ENCODE measurements at regions not wholly inside any gene's neighbourhood (a gene's known extent, or its start where the extent isn't known, plus 50 kb on each side); places are given as distances from the start of the nearest gene placed in this dataset.

GRCh38 chr1:147080671-147081394, 91.4 kb downstream of the PRKAB2 start:
- ChIA-PET POLR2A (interaction anchor here (1.2 kb wide), 1 partner anchor 39 kb away, joined by 3 read pairs; no protein-coding TSS in a partner anchor), CTCF (ENCODE audit: unreplicated experiment) (interaction anchor here (0.6 kb wide), 1 partner anchor 18 kb away, joined by 3 read pairs; no protein-coding TSS in a partner anchor)
- H3K9me3 ChIP-seq (ENCODE audit: low read length): no peaks in the 10 kb centered on the region

GRCh38 chr1:147080006-147080661, 92.1 kb downstream of the PRKAB2 start:
- Histone ChIP-seq H3K27ac (ENCODE audit: low read depth, low read length, poor library complexity, severe bottlenecking) (no peak overlapping the region), H3K4me2 (ENCODE audit: low read length) (no peak overlapping the region), H4K20me1 (ENCODE audit: insufficient read depth, low read length) (no peaks in the 10 kb centered on the region), H3K4me1 (ENCODE audit: insufficient read depth, low read length, poor library complexity, severe bottlenecking) (peaks cover 15% of the 10 kb centered on the region), H3K9me2 (ENCODE audit: insufficient read depth, low read length) (no peaks in the 10 kb centered on the region), H3K9me3 (ENCODE audit: low read length) (no peaks in the 10 kb centered on the region), H2AFZ (ENCODE audit: low read length) (no peak overlapping the region), H3K4me3 (ENCODE audit: low read depth, low read length, poor library complexity, severe bottlenecking) (no peak overlapping the region), H3K36me3 (ENCODE audit: insufficient read depth, low read length) (no peaks in the 10 kb centered on the region), H3K79me2 (ENCODE audit: insufficient read depth, low read depth, low read length) (no peaks in the 10 kb centered on the region)
- ChIA-PET POLR2A (interaction anchor here (1.2 kb wide), 1 partner anchor 39 kb away, joined by 3 read pairs; no protein-coding TSS in a partner anchor), CTCF (ENCODE audit: unreplicated experiment) (no interaction called here)
- TF ChIP-seq EZH2phosphoT487 (IDR thresholded peaks at IDR 0.05; ENCODE audit: borderline replicate concordance, low read depth, low read length) (no peak), CTCF (conservative IDR thresholded peaks at IDR 0.05; ENCODE audit: low read length) (no peak)
- DNase-seq (ENCODE audit: low spot score): no peak
- no TSS peak for BruUV-seq (replicated peaks)
- intact Hi-C loops (cut with micrococcal nuclease; ENCODE audit: unreplicated experiment): no loop called here

More at GRCh38 chr1:147080671-147081394, 91.4 kb downstream of the PRKAB2 start:
- Histone ChIP-seq H3K79me2 (ENCODE audit: insufficient read depth, low read depth, low read length) (no peaks in the 10 kb centered on the region), H3K4me1 (ENCODE audit: insufficient read depth, low read length, poor library complexity, severe bottlenecking) (peaks cover 21% of the 10 kb centered on the region), H3K27ac (ENCODE audit: low read depth, low read length, poor library complexity, severe bottlenecking) (no peak overlapping the region), H3K4me3 (ENCODE audit: low read depth, low read length, poor library complexity, severe bottlenecking) (no peak overlapping the region), H2AFZ (ENCODE audit: low read length) (no peak overlapping the region), H3K36me3 (ENCODE audit: insufficient read depth, low read length) (no peaks in the 10 kb centered on the region), H3K4me2 (ENCODE audit: low read length) (no peak overlapping the region), H3K9me2 (ENCODE audit: insufficient read depth, low read length) (no peaks in the 10 kb centered on the region), H4K20me1 (ENCODE audit: insufficient read depth, low read length) (no peaks in the 10 kb centered on the region)
- no peak for DNase-seq (ENCODE audit: low spot score)
- intact Hi-C loops (cut with micrococcal nuclease; ENCODE audit: unreplicated experiment): no loop called here
- TF ChIP-seq EZH2phosphoT487 (IDR thresholded peaks at IDR 0.05; ENCODE audit: borderline replicate concordance, low read depth, low read length) (no peak), CTCF (conservative IDR thresholded peaks at IDR 0.05; ENCODE audit: low read length) (0 out of 2 replicates have a peak, but pooled peaks have one; percentile 8)
- no TSS peak for BruUV-seq (replicated peaks)

Measured in OCI-LY7 (cell line).